SK-N-SH treated with all-trans-retinoic acid at 6 μM for 48 hours (cell line): ENCODE measurements at regions not wholly inside any gene's neighbourhood (a gene's known extent, or its start where the extent isn't known, plus 50 kb on each side); places are given as distances from the start of the nearest gene placed in this dataset.

Source experiments
- ATAC-seq: fragments of 200-7000 bp; cut with Tn5 transposase; 3 replicates; pipeline ENCODE4 v1.9.1; 2020; ENCODE audit warnings: mild to moderate bottlenecking, moderate library complexity
- ARNTL ChIP-seq: fragments of 450-650 bp; formaldehyde crosslinking; IDR thresholded peaks from 2 replicates; pipeline ENCODE4 v1.5.0; 2020; ENCODE audit warnings: low read depth, mild to moderate bottlenecking, moderate library complexity, borderline replicate concordance
- BACH2 ChIP-seq: fragments of 250-450 bp; sonication (Bioruptor Pico); IDR thresholded peaks from 2 replicates; pipeline ENCODE4 v1.9.0; 2021; ENCODE audit warnings: mild to moderate bottlenecking, borderline replicate concordance
- CREB5 ChIP-seq: fragments of 250-450 bp; sonication (Bioruptor Pico); IDR thresholded peaks from 2 replicates; pipeline ENCODE4 v1.5.1; 2020; ENCODE audit warnings: low read depth, mild to moderate bottlenecking, moderate library complexity
- CSDC2 ChIP-seq: fragments of 250-450 bp; sonication (Bioruptor Pico); IDR thresholded peaks from 2 replicates; pipeline ENCODE4 v1.5.0; 2020; ENCODE audit warnings: mild to moderate bottlenecking, moderate library complexity
- CSRNP3 ChIP-seq: fragments of 250-450 bp; sonication (Bioruptor Pico); IDR thresholded peaks from 2 replicates; pipeline ENCODE4 v1.5.1; 2021; ENCODE audit warnings: mild to moderate bottlenecking, moderate library complexity
- ESRRG ChIP-seq: fragments of 250-450 bp; sonication (Bioruptor Pico); IDR thresholded peaks from 2 replicates; pipeline ENCODE4 v1.6.1; 2021; ENCODE audit warnings: mild to moderate bottlenecking
- GLIS3 ChIP-seq: fragments of 250-450 bp; sonication (Bioruptor Pico); IDR thresholded peaks from 2 replicates; pipeline ENCODE4 v1.5.0; 2020; ENCODE audit warnings: mild to moderate bottlenecking, moderate library complexity
- OSR1 ChIP-seq: fragments of 250-450 bp; sonication (Bioruptor Pico); IDR thresholded peaks from 2 replicates; pipeline ENCODE4 v1.8.0; 2022; ENCODE audit warnings: moderate library complexity, mild to moderate bottlenecking, inconsistent platforms
- POU6F1 ChIP-seq: fragments of 250-450 bp; sonication (Bioruptor Pico); IDR thresholded peaks from 2 replicates; pipeline ENCODE4 v1.8.0; 2021; ENCODE audit warnings: low read depth, mild to moderate bottlenecking, moderate library complexity, borderline replicate concordance
- PPARA ChIP-seq: fragments of 250-450 bp; sonication (Bioruptor Pico); IDR thresholded peaks from 2 replicates; pipeline ENCODE4 v1.5.0; 2020; ENCODE audit warnings: mild to moderate bottlenecking, borderline replicate concordance
- RARB ChIP-seq: fragments of 250-450 bp; sonication (Bioruptor Pico); IDR thresholded peaks from 2 replicates; pipeline ENCODE4 v1.8.0; 2021; ENCODE audit warnings: mild to moderate bottlenecking, moderate library complexity
- SNAI2 ChIP-seq: fragments of 250-450 bp; sonication (Bioruptor Pico); IDR thresholded peaks from 2 replicates; pipeline ENCODE4 v1.5.0; 2020; ENCODE audit warnings: mild to moderate bottlenecking, moderate library complexity
- TCF4 ChIP-seq: fragments of 250-450 bp; sonication (Bioruptor Pico); IDR thresholded peaks from 2 replicates; pipeline ENCODE4 v1.8.0; 2021; ENCODE audit warnings: mild to moderate bottlenecking, moderate library complexity, borderline replicate concordance
- TOX ChIP-seq: fragments of 250-450 bp; sonication (Bioruptor Pico); IDR thresholded peaks from 2 replicates; pipeline ENCODE4 v1.8.0; 2021; ENCODE audit warnings: mild to moderate bottlenecking, moderate library complexity, borderline replicate concordance
- ZC3H10 ChIP-seq: fragments of 250-450 bp; sonication (Bioruptor Pico); IDR thresholded peaks from 2 replicates; pipeline ENCODE4 v1.5.1; 2021; ENCODE audit warnings: mild to moderate bottlenecking, moderate library complexity
- ZFP3 ChIP-seq: fragments of 250-450 bp; sonication (Bioruptor Pico); IDR thresholded peaks from 2 replicates; pipeline ENCODE4 v1.5.0; 2020; ENCODE audit warnings: mild to moderate bottlenecking, moderate library complexity
- ZFP30 ChIP-seq: fragments of 450-650 bp; formaldehyde crosslinking; IDR thresholded peaks from 2 replicates; pipeline ENCODE4 v1.5.0; 2022; ENCODE audit warnings: mild to moderate bottlenecking, moderate library complexity
- ZNF565 ChIP-seq: fragments of 450-650 bp; formaldehyde crosslinking; conservative IDR thresholded peaks from 2 replicates; pipeline ENCODE4 v1.5.0; 2020; ENCODE audit warnings: low read depth, mild to moderate bottlenecking, moderate library complexity
- ZNF70 ChIP-seq: fragments of 450-650 bp; formaldehyde crosslinking; IDR thresholded peaks from 2 replicates; pipeline ENCODE4 v1.5.0; 2020; ENCODE audit warnings: mild to moderate bottlenecking, moderate library complexity
- ZNF8 ChIP-seq: fragments of 450-650 bp; formaldehyde crosslinking; IDR thresholded peaks from 2 replicates; pipeline ENCODE4 v1.5.0; 2020; ENCODE audit warnings: mild to moderate bottlenecking, moderate library complexity
- TF ChIP-seq, protein P1 (sequence below): fragments of 250-450 bp; sonication (Bioruptor Pico); IDR thresholded peaks from 2 replicates; pipeline ENCODE4 v1.5.0; 2020; ENCODE audit warnings: mild to moderate bottlenecking, moderate library complexity

DNA sequence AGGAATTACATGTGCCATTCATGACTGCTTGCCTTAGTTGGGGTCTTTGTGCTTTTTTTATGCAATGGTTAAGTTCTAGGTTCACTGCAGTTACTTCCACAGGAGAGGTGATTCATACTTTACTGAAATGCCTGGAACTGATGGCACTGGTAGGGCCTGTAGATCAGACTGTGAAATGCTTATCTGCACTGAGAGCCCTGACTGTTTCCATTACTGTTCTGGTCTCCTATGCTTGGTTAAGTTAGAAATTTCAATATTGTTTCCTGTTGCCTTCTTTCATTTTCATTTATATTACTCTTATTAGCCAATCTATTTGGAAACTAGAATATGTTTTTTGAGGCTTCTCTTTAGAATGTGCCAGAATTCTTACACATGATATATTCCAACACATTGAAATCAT, 484.1 kb upstream of the SEMA6A start:
- no peak for TF ChIP-seq GLIS3 (CRISPR knock-in tag)
- TF ChIP-seq OSR1, result no peak
- TF ChIP-seq, protein P1, sequence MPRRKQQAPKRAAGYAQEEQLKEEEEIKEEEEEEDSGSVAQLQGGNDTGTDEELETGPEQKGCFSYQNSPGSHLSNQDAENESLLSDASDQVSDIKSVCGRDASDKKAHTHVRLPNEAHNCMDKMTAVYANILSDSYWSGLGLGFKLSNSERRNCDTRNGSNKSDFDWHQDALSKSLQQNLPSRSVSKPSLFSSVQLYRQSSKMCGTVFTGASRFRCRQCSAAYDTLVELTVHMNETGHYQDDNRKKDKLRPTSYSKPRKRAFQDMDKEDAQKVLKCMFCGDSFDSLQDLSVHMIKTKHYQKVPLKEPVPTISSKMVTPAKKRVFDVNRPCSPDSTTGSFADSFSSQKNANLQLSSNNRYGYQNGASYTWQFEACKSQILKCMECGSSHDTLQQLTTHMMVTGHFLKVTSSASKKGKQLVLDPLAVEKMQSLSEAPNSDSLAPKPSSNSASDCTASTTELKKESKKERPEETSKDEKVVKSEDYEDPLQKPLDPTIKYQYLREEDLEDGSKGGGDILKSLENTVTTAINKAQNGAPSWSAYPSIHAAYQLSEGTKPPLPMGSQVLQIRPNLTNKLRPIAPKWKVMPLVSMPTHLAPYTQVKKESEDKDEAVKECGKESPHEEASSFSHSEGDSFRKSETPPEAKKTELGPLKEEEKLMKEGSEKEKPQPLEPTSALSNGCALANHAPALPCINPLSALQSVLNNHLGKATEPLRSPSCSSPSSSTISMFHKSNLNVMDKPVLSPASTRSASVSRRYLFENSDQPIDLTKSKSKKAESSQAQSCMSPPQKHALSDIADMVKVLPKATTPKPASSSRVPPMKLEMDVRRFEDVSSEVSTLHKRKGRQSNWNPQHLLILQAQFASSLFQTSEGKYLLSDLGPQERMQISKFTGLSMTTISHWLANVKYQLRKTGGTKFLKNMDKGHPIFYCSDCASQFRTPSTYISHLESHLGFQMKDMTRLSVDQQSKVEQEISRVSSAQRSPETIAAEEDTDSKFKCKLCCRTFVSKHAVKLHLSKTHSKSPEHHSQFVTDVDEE (CRISPR knock-in tag), result no peak
- no peak for TF ChIP-seq TCF4 (CRISPR knock-in tag)
- TF ChIP-seq ZFP30 (CRISPR knock-in tag), result no peak
- no peak for TF ChIP-seq SNAI2
- TF ChIP-seq ARNTL (CRISPR knock-in tag), result no peak
- TF ChIP-seq CSDC2 (CRISPR knock-in tag), result no peak
- no peak for TF ChIP-seq TOX
- no peak for TF ChIP-seq ZNF8 (CRISPR knock-in tag)
- TF ChIP-seq BACH2 (CRISPR knock-in tag), result no peak
- ATAC-seq, result no peak

- no peak for ATAC-seq
- no peak for TF ChIP-seq SNAI2
These were observed 480.9 kb upstream of the SEMA6A start for GRCh38 chr5:117055517-117055916.

DNA sequence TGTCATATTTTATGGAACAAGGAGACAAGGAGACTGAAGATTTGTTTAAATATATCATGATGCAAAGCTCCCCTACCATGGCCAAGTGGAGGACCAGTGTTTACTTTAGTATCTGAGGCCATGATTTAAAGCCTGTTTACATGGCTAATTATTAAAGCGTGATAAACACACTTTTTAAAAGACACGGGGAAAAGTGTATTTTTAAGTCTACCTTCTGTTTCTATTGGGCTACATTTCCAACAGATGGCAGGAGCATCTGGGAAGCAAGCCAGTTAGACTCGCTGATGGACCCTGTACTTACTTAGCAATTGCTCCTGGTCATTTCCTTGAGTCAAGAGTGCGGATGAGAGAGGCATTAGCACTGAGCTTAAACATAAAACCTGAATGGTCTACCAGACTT, 480.3 kb upstream of the SEMA6A start:
- no peak for ATAC-seq
- TF ChIP-seq CREB5 (CRISPR knock-in tag) (no peak), ZC3H10 (CRISPR knock-in tag) (no peak), ZNF8 (CRISPR knock-in tag) (no peak), ZNF70 (CRISPR knock-in tag) (no peak), TOX (no peak), POU6F1 (no peak)
- TF ChIP-seq, all 23 proteins: peak for 0

GRCh38 chr5:117054141-117054540, 479.5 kb upstream of the SEMA6A start:
- TF ChIP-seq ZNF565 (CRISPR knock-in tag) (no peak), ESRRG (CRISPR knock-in tag) (no peak), PPARA (no peak), TCF4 (CRISPR knock-in tag) (no peak), TOX (no peak), ZFP3 (CRISPR knock-in tag) (no peak), ZNF70 (CRISPR knock-in tag) (no peak), SNAI2 (no peak), CSRNP3 (CRISPR knock-in tag) (no peak), ZNF8 (CRISPR knock-in tag) (no peak), ZFP30 (CRISPR knock-in tag) (no peak), POU6F1 (no peak), RARB (CRISPR knock-in tag) (no peak), ZC3H10 (CRISPR knock-in tag) (no peak), OSR1 (no peak), GLIS3 (CRISPR knock-in tag) (no peak)
- TF ChIP-seq, protein P1 (CRISPR knock-in tag), result no peak
- no peak for ATAC-seq
